Activated T-helper 2 cell treated with anti-CD3 and anti-CD28 coated beads, Interferon-gamma antibody, Interleukin-2, Interleukin-4, amounts not matched to agents 10 μg/mL and 5 μg/mL and 100 μg/mL, durations not matched to agents 14 hours and 24 hours and 36 hours (primary cell): ENCODE measurements at regions not wholly inside any gene's neighbourhood (a gene's known extent, or its start where the extent isn't known, plus 50 kb on each side); places are given as distances from the start of the nearest gene placed in this dataset.

Source experiments
- DNase-seq: peaks from one replicate; pipeline ENCODE4 v3.0.0; 2021; ENCODE audit warnings: low spot score
- H3K27ac Mint-ChIP-seq: one replicate; pipeline ENCODE4 v1.8.0; 2021; ENCODE audit warnings: mixed read lengths
- H3K27me3 Mint-ChIP-seq: one replicate; pipeline ENCODE4 v1.8.0; 2021; ENCODE audit warnings: low read depth, mixed read lengths
- H3K36me3 Mint-ChIP-seq: one replicate; pipeline ENCODE4 v1.8.0; 2021; ENCODE audit warnings: low read depth, mixed read lengths
- H3K4me1 Mint-ChIP-seq: one replicate; pipeline ENCODE4 v1.8.0; 2021; ENCODE audit warnings: low read depth, mixed read lengths
- H3K4me3 Mint-ChIP-seq: one replicate; pipeline ENCODE4 v1.8.0; 2021; ENCODE audit warnings: low read depth, mild to moderate bottlenecking, moderate library complexity, mixed read lengths
- H3K9me3 Mint-ChIP-seq: one replicate; pipeline ENCODE4 v1.8.0; 2021; ENCODE audit warnings: mixed read lengths
- intact Hi-C: fragments of 100-400 bp; cut with micrococcal nuclease; formaldehyde crosslinking; loops from one replicate; pipeline ENCODE4 v1.15.1; 2023

GRCh38 chr1:190540366-190540765 lies 62.7 kb upstream of the BRINP3 start:
- Mint-ChIP-seq H3K27ac (no peak overlapping the region), H3K9me3 (peaks cover 12% of the 10 kb centered on the region), H3K4me1 (no peaks in the 10 kb centered on the region), H3K36me3 (no peaks in the 10 kb centered on the region), H3K4me3 (no peak overlapping the region), H3K27me3 (no peaks in the 10 kb centered on the region)
- no peak for DNase-seq
- intact Hi-C loops, result no loop called here

GRCh38 chr1:190551638-190552037 lies 74.0 kb upstream of the BRINP3 start:
- Mint-ChIP-seq H3K9me3 (peaks cover 13% of the 10 kb centered on the region), H3K27me3 (no peaks in the 10 kb centered on the region), H3K4me3 (no peak overlapping the region), H3K4me1 (no peaks in the 10 kb centered on the region), H3K27ac (no peak overlapping the region), H3K36me3 (no peaks in the 10 kb centered on the region)
- intact Hi-C loops, result no loop called here
- DNase-seq, result no peak

- no peaks in the 10 kb centered on the region for H3K36me3 Mint-ChIP-seq
- peaks cover 2% of the 10 kb centered on the region for H3K9me3 Mint-ChIP-seq
- DNase-seq, result no peak
- intact Hi-C loops, result no loop called here
- no peaks in the 10 kb centered on the region for H3K4me1 Mint-ChIP-seq
- H3K27me3 Mint-ChIP-seq, result no peaks in the 10 kb centered on the region
- H3K4me3 Mint-ChIP-seq, result no peak overlapping the region
- H3K27ac Mint-ChIP-seq, result no peak overlapping the region
These were observed 82.6 kb upstream of the BRINP3 start for GRCh38 chr1:190560161-190560681.

DNA sequence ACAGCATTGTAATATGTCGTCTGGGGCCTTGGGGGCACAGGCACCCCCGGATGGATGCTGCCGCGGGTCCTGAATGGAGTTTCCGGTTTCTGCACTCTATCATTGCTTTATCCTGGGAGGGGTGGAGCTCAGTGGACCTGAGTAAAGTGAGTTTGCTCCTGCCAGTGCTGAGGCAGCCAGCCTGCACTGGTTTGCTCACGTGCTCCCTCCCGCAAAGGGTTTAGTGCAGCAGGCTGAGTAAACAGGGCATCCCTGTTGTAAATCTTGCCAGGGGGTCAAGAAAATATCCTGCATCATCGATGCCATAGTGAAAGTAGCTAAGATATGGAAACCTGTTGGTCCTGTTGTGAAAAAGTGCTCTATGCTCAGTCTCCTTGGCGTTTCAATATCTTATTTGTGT lies 85.6 kb upstream of the BRINP3 start:
- DNase-seq, result no peak
- H3K36me3 Mint-ChIP-seq, result no peaks in the 10 kb centered on the region
- no peak overlapping the region for H3K4me3 Mint-ChIP-seq
- H3K27ac Mint-ChIP-seq, result no peak overlapping the region
- intact Hi-C loops, result no loop called here
- H3K9me3 Mint-ChIP-seq, result no peaks in the 10 kb centered on the region
- H3K4me1 Mint-ChIP-seq, result no peaks in the 10 kb centered on the region
- H3K27me3 Mint-ChIP-seq, result no peaks in the 10 kb centered on the region

DNA sequence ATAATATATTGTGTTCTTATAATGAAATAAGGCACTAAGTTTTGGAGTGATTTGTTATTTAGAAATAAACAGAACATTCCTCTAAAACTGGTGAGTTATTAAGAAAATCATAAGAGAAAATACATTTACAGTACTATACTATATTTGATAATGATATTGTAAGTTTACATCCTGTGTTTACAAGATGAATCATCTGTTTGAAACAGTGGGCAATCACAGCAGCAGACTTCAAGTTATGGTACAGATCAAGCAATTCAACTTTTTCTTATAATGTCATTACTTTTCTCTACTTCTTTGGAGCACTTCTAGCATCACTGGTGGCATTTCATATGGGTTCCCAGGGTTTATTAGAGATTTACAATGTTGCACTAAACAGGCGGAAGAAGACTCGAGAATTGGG lies 86.5 kb upstream of the BRINP3 start:
- intact Hi-C loops, result no loop called here
- H3K4me1 Mint-ChIP-seq, result no peaks in the 10 kb centered on the region
- H3K27me3 Mint-ChIP-seq, result no peaks in the 10 kb centered on the region
- no peak overlapping the region for H3K27ac Mint-ChIP-seq
- H3K36me3 Mint-ChIP-seq, result no peaks in the 10 kb centered on the region
- H3K4me3 Mint-ChIP-seq, result no peak overlapping the region
- no peaks in the 10 kb centered on the region for H3K9me3 Mint-ChIP-seq
- DNase-seq, result no peak

DNA sequence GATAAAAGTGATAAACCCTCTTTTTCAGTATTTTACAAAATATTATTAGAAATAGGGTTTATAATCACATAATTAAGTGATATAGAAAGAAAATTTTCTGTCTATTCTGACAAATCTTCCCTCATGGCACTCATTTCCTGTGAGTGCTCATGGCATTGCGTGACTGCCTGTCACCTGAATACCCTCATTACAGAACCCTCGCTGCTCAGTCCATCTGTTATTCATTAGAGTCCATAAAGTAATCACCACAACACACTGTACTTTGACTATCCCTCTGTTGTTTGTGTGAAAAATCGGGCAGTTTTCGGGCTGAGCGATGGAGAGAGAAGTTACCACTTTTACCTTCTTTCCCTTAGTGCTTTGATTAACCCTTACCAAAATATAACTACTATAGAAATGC lies 100.4 kb upstream of the BRINP3 start:
- no peak overlapping the region for H3K4me3 Mint-ChIP-seq
- intact Hi-C loops, result no loop called here
- no peak overlapping the region for H3K27ac Mint-ChIP-seq
- no peaks in the 10 kb centered on the region for H3K27me3 Mint-ChIP-seq
- DNase-seq, result no peak
- H3K4me1 Mint-ChIP-seq, result no peaks in the 10 kb centered on the region
- H3K36me3 Mint-ChIP-seq, result no peaks in the 10 kb centered on the region
- peaks cover 18% of the 10 kb centered on the region for H3K9me3 Mint-ChIP-seq

DNA sequence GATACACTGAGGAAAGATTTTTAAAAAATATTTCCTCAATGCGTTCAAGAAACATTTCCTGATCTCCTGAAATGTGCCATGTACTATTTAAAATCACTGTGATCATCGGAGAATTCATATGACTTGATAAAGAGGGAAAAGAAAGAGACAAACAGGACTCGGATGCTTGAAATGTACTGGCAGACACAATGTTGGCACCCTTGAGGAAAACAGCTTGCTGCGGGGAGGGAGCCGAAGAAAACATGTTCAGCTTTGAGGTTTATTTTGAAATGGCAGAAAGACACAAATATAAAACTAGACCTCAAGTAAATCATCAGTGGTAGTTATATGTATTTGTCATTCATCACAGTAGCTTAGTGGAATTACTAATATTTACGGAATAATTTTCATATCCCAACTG lies 100.9 kb upstream of the BRINP3 start:
- no peaks in the 10 kb centered on the region for H3K27me3 Mint-ChIP-seq
- H3K27ac Mint-ChIP-seq, result no peak overlapping the region
- DNase-seq, result no peak
- H3K36me3 Mint-ChIP-seq, result no peaks in the 10 kb centered on the region
- no peak overlapping the region for H3K4me3 Mint-ChIP-seq
- H3K4me1 Mint-ChIP-seq, result no peaks in the 10 kb centered on the region
- intact Hi-C loops, result no loop called here
- peaks cover 20% of the 10 kb centered on the region for H3K9me3 Mint-ChIP-seq

DNA sequence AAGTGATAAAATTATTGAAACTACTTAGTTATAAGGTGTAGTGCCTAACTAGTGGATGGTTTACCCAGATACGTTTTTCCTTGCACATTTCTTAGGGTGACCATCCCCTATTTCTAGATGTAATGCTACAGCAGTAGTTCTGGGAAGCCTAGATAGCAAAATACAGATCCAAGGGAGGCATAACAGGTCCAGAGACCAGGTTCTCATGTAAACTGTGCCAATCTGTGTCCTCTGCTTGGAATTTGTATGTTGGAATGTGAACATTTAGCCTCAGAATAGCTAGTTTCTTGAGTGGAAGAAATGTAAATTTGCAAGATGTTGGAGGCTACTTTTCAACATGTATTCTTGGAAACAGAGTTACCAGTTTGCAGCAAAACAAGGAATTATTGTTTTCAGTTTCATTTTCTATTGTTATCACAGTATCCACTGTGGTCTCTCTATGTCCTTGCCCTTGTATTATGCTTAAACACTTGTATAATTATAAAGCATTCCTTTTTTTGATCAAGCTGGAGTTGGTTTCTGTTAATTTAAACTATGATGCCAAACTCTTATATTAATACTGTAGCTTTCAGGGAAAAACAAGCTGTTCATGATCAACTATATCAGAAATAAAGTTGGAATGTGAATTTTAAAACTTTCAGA lies 102.0 kb upstream of the BRINP3 start:
- H3K9me3 Mint-ChIP-seq, result peaks cover 18% of the 10 kb centered on the region
- H3K27me3 Mint-ChIP-seq, result no peaks in the 10 kb centered on the region
- no peak overlapping the region for H3K4me3 Mint-ChIP-seq
- no peaks in the 10 kb centered on the region for H3K36me3 Mint-ChIP-seq
- no peak for DNase-seq
- no peak overlapping the region for H3K27ac Mint-ChIP-seq
- intact Hi-C loops, result no loop called here
- no peaks in the 10 kb centered on the region for H3K4me1 Mint-ChIP-seq

DNA sequence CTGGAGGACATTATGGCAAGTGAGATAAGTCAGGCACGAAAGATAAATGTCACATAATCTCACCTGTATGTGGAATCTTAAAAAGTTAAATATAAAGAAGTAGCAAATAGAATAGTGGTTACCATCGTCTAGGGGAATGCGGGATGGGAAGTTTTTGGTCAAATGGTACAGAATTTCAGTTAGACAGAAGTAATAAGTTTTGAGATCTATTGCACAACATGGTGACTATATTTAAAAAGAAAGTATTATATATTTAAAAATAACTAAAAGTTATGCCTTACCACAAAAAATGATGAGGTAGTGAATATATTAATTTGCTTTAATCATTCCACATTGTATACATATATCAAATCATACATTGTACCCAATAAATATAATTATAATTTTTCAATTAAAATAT lies 106.2 kb upstream of the BRINP3 start:
- no peak overlapping the region for H3K4me3 Mint-ChIP-seq
- H3K36me3 Mint-ChIP-seq, result no peaks in the 10 kb centered on the region
- intact Hi-C loops, result no loop called here
- no peak for DNase-seq
- H3K27ac Mint-ChIP-seq, result no peak overlapping the region
- peaks cover 10% of the 10 kb centered on the region for H3K9me3 Mint-ChIP-seq
- H3K27me3 Mint-ChIP-seq, result no peaks in the 10 kb centered on the region
- no peaks in the 10 kb centered on the region for H3K4me1 Mint-ChIP-seq

- Mint-ChIP-seq H3K27me3 (no peaks in the 10 kb centered on the region), H3K4me1 (no peaks in the 10 kb centered on the region), H3K9me3 (peaks cover 23% of the 10 kb centered on the region), H3K27ac (no peak overlapping the region), H3K36me3 (no peaks in the 10 kb centered on the region), H3K4me3 (no peak overlapping the region)
- DNase-seq, result no peak
- intact Hi-C loops, result no loop called here
These were observed 110.8 kb upstream of the BRINP3 start for GRCh38 chr1:190588424-190588823.

- H3K27me3 Mint-ChIP-seq, result no peaks in the 10 kb centered on the region
- no peaks in the 10 kb centered on the region for H3K4me1 Mint-ChIP-seq
- H3K4me3 Mint-ChIP-seq, result no peak overlapping the region
- no peak for DNase-seq
- H3K9me3 Mint-ChIP-seq, result peaks cover 24% of the 10 kb centered on the region
- intact Hi-C loops, result no loop called here
- H3K27ac Mint-ChIP-seq, result no peak overlapping the region
- no peaks in the 10 kb centered on the region for H3K36me3 Mint-ChIP-seq
These were observed 117.8 kb upstream of the BRINP3 start for GRCh38 chr1:190595438-190595837.

- Mint-ChIP-seq H3K9me3 (peaks cover 18% of the 10 kb centered on the region), H3K27ac (no peak overlapping the region), H3K36me3 (no peaks in the 10 kb centered on the region), H3K27me3 (no peaks in the 10 kb centered on the region), H3K4me1 (no peaks in the 10 kb centered on the region), H3K4me3 (no peak overlapping the region)
- DNase-seq, result no peak
- intact Hi-C loops, result no loop called here
These were observed 119.6 kb upstream of the BRINP3 start for GRCh38 chr1:190597294-190597693.

GRCh38 chr1:190599670-190600069 lies 122.0 kb upstream of the BRINP3 start:
- intact Hi-C loops, result no loop called here
- no peaks in the 10 kb centered on the region for H3K4me1 Mint-ChIP-seq
- H3K27ac Mint-ChIP-seq, result no peak overlapping the region
- no peaks in the 10 kb centered on the region for H3K36me3 Mint-ChIP-seq
- peaks cover 16% of the 10 kb centered on the region for H3K9me3 Mint-ChIP-seq
- no peak overlapping the region for H3K4me3 Mint-ChIP-seq
- no peak for DNase-seq
- H3K27me3 Mint-ChIP-seq, result no peaks in the 10 kb centered on the region

GRCh38 chr1:190602325-190602724 lies 124.7 kb upstream of the BRINP3 start:
- H3K27me3 Mint-ChIP-seq, result no peaks in the 10 kb centered on the region
- peaks cover 11% of the 10 kb centered on the region for H3K9me3 Mint-ChIP-seq
- no peak for DNase-seq
- no peaks in the 10 kb centered on the region for H3K4me1 Mint-ChIP-seq
- intact Hi-C loops, result no loop called here
- no peak overlapping the region for H3K27ac Mint-ChIP-seq
- H3K4me3 Mint-ChIP-seq, result no peak overlapping the region
- H3K36me3 Mint-ChIP-seq, result no peaks in the 10 kb centered on the region
